GM19240 (cell line): ENCODE measurements at regions not wholly inside any gene's neighbourhood (a gene's known extent, or its start where the extent isn't known, plus 50 kb on each side); places are given as distances from the start of the nearest gene placed in this dataset.
A peak's percentile ranks its signal among the peaks of the same experiment; 100 is the strongest.
"Not testable (repeated sequence)": the region's sequence is repeated elsewhere in the genome, so short reads cannot be mapped to it uniquely, and the experiment has no call there.

Source experiments
- DNase-seq: peaks from one replicate; pipeline ENCODE4 v3.0.0; 2011; ENCODE audit warnings: low spot score; ENCODE audit not compliant: insufficient read length

DNA sequence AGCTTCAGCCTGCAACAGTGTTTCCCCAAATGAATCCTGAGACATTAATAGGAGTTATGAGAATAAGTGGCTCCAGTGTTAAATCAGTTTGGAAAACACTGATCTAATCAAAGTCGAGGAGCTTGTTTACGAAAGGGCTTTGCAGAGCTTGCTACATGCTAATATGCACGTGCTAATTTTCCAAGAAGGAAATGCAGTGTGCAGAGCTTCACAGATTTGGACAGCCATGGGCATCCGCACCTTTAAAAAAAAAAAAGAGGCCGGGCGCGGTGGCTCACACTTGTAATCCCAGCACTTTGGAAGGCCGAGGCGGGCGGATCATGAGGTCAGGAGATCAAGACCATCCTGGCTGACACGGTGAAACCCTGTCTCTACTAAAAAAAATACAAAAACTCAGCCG is 79.7 kb upstream of the LMO2 start:
- not testable (repeated sequence) for DNase-seq

GRCh38 chr11:33970984-33971466 is 79.1 kb upstream of the LMO2 start:
- DNase-seq, result peak; percentile 33

GRCh38 chr11:33967451-33967850 is 75.6 kb upstream of the LMO2 start:
- no peak for DNase-seq

DNA sequence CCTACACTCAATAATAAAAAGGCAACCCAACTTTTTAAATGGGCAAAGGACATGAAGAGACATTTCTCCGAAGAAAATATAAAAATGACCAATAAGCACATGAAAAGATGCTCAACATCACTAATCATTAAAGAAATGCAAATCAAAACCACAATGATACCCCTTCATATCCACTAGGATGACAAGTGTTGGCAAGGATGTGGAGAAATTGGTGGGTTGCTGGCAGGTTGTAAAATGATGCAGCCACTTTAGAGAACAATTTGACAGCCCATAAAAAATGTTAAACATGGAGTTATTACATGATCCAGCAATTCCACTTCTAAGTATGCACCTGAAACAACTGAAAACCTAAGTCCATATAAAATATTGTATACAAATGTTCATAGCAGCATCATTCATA is 73.2 kb upstream of the LMO2 start:
- no peak for DNase-seq

DNA sequence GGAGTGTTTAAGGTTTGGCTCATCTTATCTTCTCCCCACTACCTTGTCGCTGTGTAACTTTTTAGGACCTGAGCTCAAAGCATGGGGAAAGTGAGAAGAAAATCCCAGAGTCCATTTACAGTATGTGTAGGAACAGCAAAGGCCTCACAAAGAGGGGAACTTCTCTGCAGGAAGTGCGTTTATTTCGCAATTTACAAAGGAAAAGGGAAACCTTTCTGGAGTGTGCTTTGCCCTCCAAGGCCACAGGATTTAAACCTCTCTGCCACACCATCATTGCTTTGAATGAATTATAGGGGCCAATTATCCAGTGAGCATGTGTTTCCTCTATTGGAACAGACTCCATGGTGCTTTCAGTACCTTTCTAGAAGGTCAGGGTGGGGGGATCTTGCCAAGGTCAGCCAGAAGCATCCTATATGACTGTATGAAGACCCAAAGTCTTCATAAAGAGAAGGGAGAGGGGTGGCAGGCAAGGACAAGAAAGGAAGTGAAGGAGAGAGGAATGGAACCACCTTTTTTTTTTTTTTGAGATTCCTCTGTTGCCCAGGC is 68.1 kb upstream of the LMO2 start:
- no peak for DNase-seq

- no peak for DNase-seq
Observed at GRCh38 chr11:33957304-33957917, 65.5 kb upstream of the LMO2 start.

GRCh38 chr11:33956611-33957010 is 64.7 kb upstream of the LMO2 start:
- DNase-seq, result no peak

DNA sequence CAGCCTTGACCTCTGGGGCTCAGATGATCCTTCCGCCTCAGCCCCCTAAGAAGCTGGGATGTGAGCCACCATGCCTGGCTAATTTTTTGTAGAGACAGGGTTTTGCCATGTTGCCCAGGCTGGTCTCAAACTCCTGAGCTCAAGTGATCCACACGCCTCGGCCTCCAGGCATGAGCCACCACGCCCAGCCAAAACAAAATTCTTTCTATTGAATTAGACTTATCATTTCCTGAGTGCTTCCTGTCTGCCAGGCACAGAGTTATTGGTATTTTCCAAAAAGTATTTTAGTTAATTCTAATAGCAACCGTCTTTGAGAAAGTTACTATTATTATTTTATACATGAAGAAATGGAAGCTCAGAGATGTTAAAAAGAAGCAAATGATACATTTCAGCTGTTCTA is 61.4 kb upstream of the LMO2 start:
- no peak for DNase-seq

- no peak for DNase-seq
Observed at GRCh38 chr11:33952805-33953204, 60.9 kb upstream of the LMO2 start.

GRCh38 chr11:33949252-33949913 is 57.5 kb upstream of the LMO2 start:
- DNase-seq, result no peak

DNA sequence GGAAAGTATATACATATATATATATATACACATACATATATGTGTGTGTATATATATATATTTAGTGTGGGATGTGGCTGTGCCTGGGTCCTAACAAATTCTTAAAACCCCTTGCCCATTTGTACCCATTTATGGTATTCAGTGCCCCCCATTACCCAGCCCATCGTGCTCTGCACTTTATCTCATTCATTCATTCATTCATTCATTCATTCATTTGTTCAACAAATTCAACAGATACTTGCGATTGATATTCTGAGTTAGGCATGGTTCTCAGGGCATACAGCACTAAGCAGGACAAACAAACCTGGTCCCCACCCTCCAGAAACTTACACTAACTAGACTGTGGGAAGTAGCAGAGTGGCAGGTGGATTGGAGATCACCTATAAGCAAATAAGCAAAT is 56.6 kb upstream of the LMO2 start:
- DNase-seq, result no peak

- DNase-seq, result not testable (repeated sequence)
Observed at GRCh38 chr11:33947918-33948317, 56.0 kb upstream of the LMO2 start.

GRCh38 chr11:33946930-33947329 is 55.1 kb upstream of the LMO2 start:
- DNase-seq, result no peak

GRCh38 chr11:33945481-33946268 is 53.8 kb upstream of the LMO2 start:
- DNase-seq, result no peak

GRCh38 chr11:33944693-33945424 is 53.0 kb upstream of the LMO2 start:
- DNase-seq, result no peak

DNA sequence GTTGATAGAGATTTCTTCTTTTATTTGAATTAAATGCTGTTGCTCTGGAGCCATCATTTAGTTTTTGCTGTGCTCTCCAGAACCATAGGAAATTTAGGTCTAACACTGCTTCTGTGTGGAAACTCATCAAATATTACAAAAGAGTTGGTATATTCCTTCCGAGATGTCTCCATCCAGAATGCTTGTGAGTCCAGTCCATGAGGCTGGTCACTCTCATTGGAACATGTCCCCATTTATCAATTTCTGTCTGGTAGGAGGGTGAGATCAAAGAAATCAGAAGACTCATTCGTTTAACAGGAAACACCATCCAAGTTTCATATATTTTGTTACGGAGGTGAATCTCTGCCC is 52.4 kb upstream of the LMO2 start:
- DNase-seq, result no peak

GRCh38 chr11:33942954-33943353 is 51.1 kb upstream of the LMO2 start:
- DNase-seq, result peak; percentile 35

- DNase-seq, result no peak
Observed at GRCh38 chr11:33941637-33942160, 49.8 kb upstream of the LMO2 start.
